Esophagus squamous epithelium (tissue), 4 donors: ENCODE measurements at regions not wholly inside any gene's neighbourhood (a gene's known extent, or its start where the extent isn't known, plus 50 kb on each side); places are given as distances from the start of the nearest gene placed in this dataset.

ENCODE experiments used
- CTCF ChIP-seq, 6 experiments: fragments of 450-650 bp in 4 of 6; fragments of 200-600 bp in 2 of 6; sonication (generic) in 2 of 6; IDR thresholded peaks; one replicate each; pipeline ENCODE4 v1.5.1; 2016 to 2019; ENCODE audit warnings: antibody characterized with exemption in 6 of 6, mild to moderate bottlenecking in 4 of 6, moderate library complexity in 4 of 6
- POLR2A ChIP-seq, 4 donors: fragments of 450-650 bp; IDR thresholded peaks; one replicate each; pipeline ENCODE4 v1.6.1; 2017; ENCODE audit warnings: antibody characterized with exemption in 4 of 4, mild to moderate bottlenecking in 4 of 4, moderate library complexity in 3 of 4

- TF ChIP-seq CTCF (IDR thresholded peaks at IDR 0.05) (no peak), POLR2A (IDR thresholded peaks at IDR 0.05) (no peak)
Observed at GRCh38 chr13:108361769-108362168, 92.3 kb downstream of the TNFSF13B start.
